ENCODE measurements at regions not wholly inside any gene's neighbourhood (a gene's known extent, or its start where the extent isn't known, plus 50 kb on each side); places are given as distances from the start of the nearest gene placed in this dataset.

GRCh38 chr4:71138007-71138615 lies 144.7 kb downstream of the DCK start:
- Histone ChIP-seq H3K4me1 (replicated peaks in 1 of 2) (no peaks in the 10 kb centered on the region), H3K27me3 (no peaks in the 10 kb centered on the region), H3K36me3 (replicated peaks in 1 of 2) (no peaks in the 10 kb centered on the region), H3K4me3 (no peak overlapping the region), H3K27ac (no peak overlapping the region), H3K9me3 (replicated peaks in 1 of 3) (no peaks in the 10 kb centered on the region)
- DNase-seq, result no peak
- intact Hi-C loops (cut with DNase I), result no loop called here
- 33 to 46% (median 39%) methylated on average over 4 of the region's 4 CpGs for WGBS, 4 donors
- TF ChIP-seq POLR2A (IDR thresholded peaks at IDR 0.05) (no peak), CTCF (IDR thresholded peaks at IDR 0.05) (no peak)

GRCh38 chr4:71140563-71140962 lies 147.1 kb downstream of the DCK start:
- H3K4me3 ChIP-seq, result no peak overlapping the region
- intact Hi-C loops (cut with DNase I), result no loop called here
- TF ChIP-seq CTCF (IDR thresholded peaks at IDR 0.05) (no peak), POLR2A (IDR thresholded peaks at IDR 0.05) (no peak)

GRCh38 chr4:71141125-71141524 lies 147.7 kb downstream of the DCK start:
- H3K36me3 ChIP-seq (replicated peaks in 1 of 2), result no peaks in the 10 kb centered on the region
- H3K27ac ChIP-seq, result no peak overlapping the region
- intact Hi-C loops (cut with DNase I), result no loop called here
- TF ChIP-seq CTCF (IDR thresholded peaks at IDR 0.05) (no peak), POLR2A (IDR thresholded peaks at IDR 0.05) (no peak)
- no peak for DNase-seq
- no peak overlapping the region for H3K4me3 ChIP-seq
- 42 to 71% (median 53%) methylated on average over 1 of the region's 1 CpG for WGBS, 4 donors
- no peaks in the 10 kb centered on the region for H3K27me3 ChIP-seq
- no peaks in the 10 kb centered on the region for H3K4me1 ChIP-seq (replicated peaks in 1 of 2)
- no peaks in the 10 kb centered on the region for H3K9me3 ChIP-seq (replicated peaks in 1 of 3)

More at GRCh38 chr4:71140563-71140962, 147.1 kb downstream of the DCK start:
- Histone ChIP-seq H3K4me1 (replicated peaks in 1 of 2) (no peaks in the 10 kb centered on the region), H3K9me3 (replicated peaks in 1 of 3) (no peaks in the 10 kb centered on the region), H3K36me3 (replicated peaks in 1 of 2) (no peaks in the 10 kb centered on the region), H3K27ac (no peak overlapping the region), H3K27me3 (no peaks in the 10 kb centered on the region)
- 47 to 69% (median 51%) methylated on average over 2 of the region's 2 CpGs for WGBS, 4 donors
- no peak for DNase-seq

- Histone ChIP-seq H3K9me3 (replicated peaks in 1 of 3) (no peaks in the 10 kb centered on the region), H3K4me1 (replicated peaks in 1 of 2) (no peaks in the 10 kb centered on the region), H3K36me3 (replicated peaks in 1 of 2) (no peaks in the 10 kb centered on the region), H3K4me3 (no peak overlapping the region), H3K27me3 (no peaks in the 10 kb centered on the region), H3K27ac (no peak overlapping the region)
- no peak for TF ChIP-seq CTCF (IDR thresholded peaks at IDR 0.05)
- no peak for TF ChIP-seq POLR2A (IDR thresholded peaks at IDR 0.05)
- no peak for DNase-seq
- intact Hi-C loops (cut with DNase I), result no loop called here
Measured at GRCh38 chr4:71147261-71147660, 153.8 kb downstream of the DCK start.
